ENCODE measurements at regions not wholly inside any gene's neighbourhood (a gene's known extent, or its start where the extent isn't known, plus 50 kb on each side); places are given as distances from the start of the nearest gene placed in this dataset.

DNA sequence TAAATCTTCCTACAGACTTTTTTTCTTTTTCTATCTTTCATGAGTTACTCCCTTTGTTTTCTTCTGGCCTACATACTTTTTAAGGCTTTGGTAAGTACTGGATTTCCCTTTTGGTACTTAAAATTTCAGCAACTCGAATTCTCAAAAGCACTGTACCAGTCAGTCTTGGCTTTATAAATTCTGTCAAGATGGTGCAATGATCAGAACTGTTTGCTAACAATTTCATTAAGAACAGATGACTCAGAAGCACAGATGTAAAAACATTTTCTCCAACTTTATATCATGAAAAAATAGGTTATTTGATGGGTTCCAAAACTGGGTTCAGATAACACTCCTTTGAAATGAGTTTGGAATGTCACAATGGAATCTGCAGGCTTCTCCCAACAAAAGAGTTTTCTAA lies 1961.8 kb upstream of the FLRT2 start:
- Mint-ChIP-seq H3K27ac (ENCODE audit: low read depth, unreplicated experiment) (peak overlapping the region; percentile 54), H3K27me3 (ENCODE audit: insufficient read depth, unreplicated experiment) (no peaks in the 10 kb centered on the region), H3K9me3 (ENCODE audit: unreplicated experiment) (peaks cover 6% of the 10 kb centered on the region), H3K36me3 (ENCODE audit: insufficient read depth, unreplicated experiment) (no peaks in the 10 kb centered on the region), H3K4me1 (ENCODE audit: insufficient read depth, unreplicated experiment) (peaks cover 11% of the 10 kb centered on the region), H3K4me3 (ENCODE audit: unreplicated experiment) (no peak overlapping the region)
- ChIA-PET POLR2A (no interaction called here), CTCF (no interaction called here)
- TF ChIP-seq, protein P1, sequence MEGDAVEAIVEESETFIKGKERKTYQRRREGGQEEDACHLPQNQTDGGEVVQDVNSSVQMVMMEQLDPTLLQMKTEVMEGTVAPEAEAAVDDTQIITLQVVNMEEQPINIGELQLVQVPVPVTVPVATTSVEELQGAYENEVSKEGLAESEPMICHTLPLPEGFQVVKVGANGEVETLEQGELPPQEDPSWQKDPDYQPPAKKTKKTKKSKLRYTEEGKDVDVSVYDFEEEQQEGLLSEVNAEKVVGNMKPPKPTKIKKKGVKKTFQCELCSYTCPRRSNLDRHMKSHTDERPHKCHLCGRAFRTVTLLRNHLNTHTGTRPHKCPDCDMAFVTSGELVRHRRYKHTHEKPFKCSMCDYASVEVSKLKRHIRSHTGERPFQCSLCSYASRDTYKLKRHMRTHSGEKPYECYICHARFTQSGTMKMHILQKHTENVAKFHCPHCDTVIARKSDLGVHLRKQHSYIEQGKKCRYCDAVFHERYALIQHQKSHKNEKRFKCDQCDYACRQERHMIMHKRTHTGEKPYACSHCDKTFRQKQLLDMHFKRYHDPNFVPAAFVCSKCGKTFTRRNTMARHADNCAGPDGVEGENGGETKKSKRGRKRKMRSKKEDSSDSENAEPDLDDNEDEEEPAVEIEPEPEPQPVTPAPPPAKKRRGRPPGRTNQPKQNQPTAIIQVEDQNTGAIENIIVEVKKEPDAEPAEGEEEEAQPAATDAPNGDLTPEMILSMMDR (IDR thresholded peaks at IDR 0.05; ENCODE audit: unreplicated experiment) = no peak
- DNase-seq (ENCODE audit: unreplicated experiment) = peak; percentile 17
- intact Hi-C loops (cut with micrococcal nuclease) = no loop called here
- BruUV-seq (replicated peaks) = no TSS peak

DNA sequence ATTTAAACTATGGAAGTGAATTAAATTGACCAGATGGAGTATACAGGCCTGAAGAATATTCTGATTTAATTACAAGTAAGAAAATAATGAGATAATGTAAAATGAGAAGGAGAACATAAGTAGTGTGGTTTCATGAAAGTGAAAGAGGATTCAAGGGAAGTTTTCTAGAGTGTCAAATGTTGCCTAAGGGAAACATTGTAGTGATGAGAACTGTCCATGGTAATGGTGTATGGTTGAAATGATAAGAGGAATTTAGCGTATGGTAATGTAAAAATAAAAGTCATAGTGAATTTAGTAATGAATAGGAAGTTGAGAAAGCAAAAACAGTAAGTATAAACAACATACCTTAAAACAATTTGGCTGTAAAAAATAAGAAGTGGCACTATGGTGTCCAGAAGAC lies 1954.6 kb upstream of the FLRT2 start:
- Mint-ChIP-seq H3K9me3 (ENCODE audit: unreplicated experiment) (peaks cover 23% of the 10 kb centered on the region), H3K4me3 (ENCODE audit: unreplicated experiment) (no peak overlapping the region), H3K36me3 (ENCODE audit: insufficient read depth, unreplicated experiment) (peaks cover 6% of the 10 kb centered on the region), H3K27me3 (ENCODE audit: insufficient read depth, unreplicated experiment) (no peaks in the 10 kb centered on the region), H3K27ac (ENCODE audit: low read depth, unreplicated experiment) (no peak overlapping the region), H3K4me1 (ENCODE audit: insufficient read depth, unreplicated experiment) (peaks cover 5% of the 10 kb centered on the region)
- CTCF ChIA-PET = no interaction called here
- no TSS peak for BruUV-seq (replicated peaks)
- intact Hi-C loops (cut with micrococcal nuclease) = no loop called here
- no peak for DNase-seq (ENCODE audit: unreplicated experiment)
- TF ChIP-seq, protein P1 (IDR thresholded peaks at IDR 0.05; ENCODE audit: unreplicated experiment) = no peak
- POLR2A ChIA-PET = no interaction called here

DNA sequence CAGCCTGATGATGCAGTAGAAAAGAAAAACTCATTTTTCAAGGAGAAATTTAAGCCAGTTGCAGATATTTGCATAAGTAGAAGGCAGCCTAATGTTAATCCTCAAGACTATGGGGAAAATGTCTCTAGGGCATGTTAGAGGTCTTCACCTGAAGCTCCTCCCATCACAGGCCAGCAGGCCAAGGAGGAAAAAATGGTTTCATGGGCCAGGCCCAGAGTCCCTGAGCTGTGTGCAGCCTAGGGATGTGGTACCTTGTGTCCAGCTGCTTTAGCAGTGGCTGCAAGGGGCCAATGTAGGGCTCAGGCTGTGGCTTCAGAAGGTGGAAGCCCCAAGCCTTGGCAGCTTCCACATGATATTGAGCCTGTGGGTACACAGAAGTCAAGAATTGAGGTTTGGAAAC lies 1946.7 kb upstream of the FLRT2 start:
- intact Hi-C loops (cut with micrococcal nuclease) = no loop called here
- ChIA-PET CTCF (no interaction called here), POLR2A (no interaction called here)
- TF ChIP-seq, protein P1 (IDR thresholded peaks at IDR 0.05; ENCODE audit: unreplicated experiment) = no peak
- Mint-ChIP-seq H3K4me3 (ENCODE audit: unreplicated experiment) (no peak overlapping the region), H3K9me3 (ENCODE audit: unreplicated experiment) (peaks cover 5% of the 10 kb centered on the region), H3K36me3 (ENCODE audit: insufficient read depth, unreplicated experiment) (no peaks in the 10 kb centered on the region), H3K27me3 (ENCODE audit: insufficient read depth, unreplicated experiment) (no peaks in the 10 kb centered on the region), H3K4me1 (ENCODE audit: insufficient read depth, unreplicated experiment) (no peaks in the 10 kb centered on the region), H3K27ac (ENCODE audit: low read depth, unreplicated experiment) (no peak overlapping the region)
- no peak for DNase-seq (ENCODE audit: unreplicated experiment)
- BruUV-seq (replicated peaks) = no TSS peak

DNA sequence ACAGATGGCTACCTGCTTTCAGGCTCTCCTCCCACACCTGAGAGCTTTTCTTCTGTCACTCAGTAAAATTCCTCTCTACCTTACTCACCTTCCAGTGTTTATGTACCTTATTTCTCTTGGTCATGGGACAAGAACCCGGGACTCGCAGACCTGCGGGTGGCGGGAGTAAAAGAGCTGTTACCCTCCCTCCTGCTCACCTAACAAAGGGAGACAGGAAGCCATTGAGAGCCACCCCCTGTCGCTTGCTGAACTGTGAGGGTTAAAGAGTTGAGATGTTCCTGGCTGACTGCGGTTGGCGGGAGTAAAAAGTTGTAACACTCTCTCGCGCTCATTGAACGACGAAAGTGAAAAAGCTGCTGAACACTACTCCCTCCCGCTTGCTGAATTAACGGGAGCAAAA lies 1935.1 kb upstream of the FLRT2 start:
- Mint-ChIP-seq H3K9me3 (ENCODE audit: unreplicated experiment) (no peaks in the 10 kb centered on the region), H3K4me1 (ENCODE audit: insufficient read depth, unreplicated experiment) (no peaks in the 10 kb centered on the region), H3K27ac (ENCODE audit: low read depth, unreplicated experiment) (no peak overlapping the region), H3K27me3 (ENCODE audit: insufficient read depth, unreplicated experiment) (no peaks in the 10 kb centered on the region), H3K4me3 (ENCODE audit: unreplicated experiment) (no peak overlapping the region), H3K36me3 (ENCODE audit: insufficient read depth, unreplicated experiment) (no peaks in the 10 kb centered on the region)
- no peak for DNase-seq (ENCODE audit: unreplicated experiment)
- ChIA-PET CTCF (no interaction called here), POLR2A (interaction anchor here (0.6 kb wide), 2 partner anchors 23 to 1543 kb away, joined by 3 to 4 read pairs; no protein-coding TSS in a partner anchor)
- no TSS peak for BruUV-seq (replicated peaks)
- intact Hi-C loops (cut with micrococcal nuclease) = no loop called here
- TF ChIP-seq, protein P1 (IDR thresholded peaks at IDR 0.05; ENCODE audit: unreplicated experiment) = no peak
